ENCODE measurements at regions not wholly inside any gene's neighbourhood (a gene's known extent, or its start where the extent isn't known, plus 50 kb on each side); places are given as distances from the start of the nearest gene placed in this dataset.

DNA sequence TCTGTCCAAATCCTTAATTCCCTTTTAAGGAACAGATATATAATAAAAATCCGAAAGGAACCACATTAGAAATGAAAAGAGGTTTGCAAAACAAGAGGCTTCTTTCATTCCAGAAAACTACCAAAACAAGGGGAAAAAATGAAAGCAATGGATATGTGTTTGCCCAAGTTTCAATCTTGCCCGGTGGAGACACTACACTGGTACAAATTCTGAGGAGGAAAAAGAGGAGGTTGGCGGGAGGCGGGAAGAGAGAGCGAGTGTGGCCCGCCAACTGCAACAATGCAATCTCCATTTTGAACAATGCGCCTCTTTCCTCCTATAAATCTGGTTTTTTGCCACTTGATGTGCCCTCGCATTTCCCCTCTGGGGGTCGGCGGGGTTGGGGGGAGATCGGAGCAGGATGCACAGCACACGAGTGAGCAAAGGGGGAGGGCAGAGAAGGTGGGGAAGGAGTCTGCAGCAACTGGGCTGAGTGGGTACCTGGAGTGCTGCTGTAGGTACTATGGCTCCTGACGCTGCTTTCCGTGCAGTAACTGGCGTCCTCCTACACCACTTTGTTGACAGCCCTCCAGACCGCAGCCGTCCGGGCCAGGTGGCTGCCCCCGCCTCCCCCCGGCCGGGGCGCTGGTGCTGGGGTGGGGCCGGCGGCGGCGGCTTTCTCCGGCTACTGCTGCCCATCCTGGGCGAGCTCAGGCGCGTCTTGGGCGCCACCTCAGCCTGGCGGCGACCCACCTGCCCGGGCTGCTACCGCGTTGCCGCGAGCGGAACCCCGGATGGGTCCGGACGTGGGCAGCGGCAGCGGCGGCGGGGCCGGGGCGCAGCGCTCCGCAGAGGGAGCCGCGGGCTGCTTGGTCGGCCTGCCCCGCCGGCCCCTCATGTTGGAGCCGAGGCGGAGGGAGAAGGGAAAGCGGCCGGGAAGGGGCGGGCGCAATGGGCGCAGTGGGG, 93.8 kb upstream of the PLEKHM1 start (continued):
- TF ChIP-seq, protein P1, sequence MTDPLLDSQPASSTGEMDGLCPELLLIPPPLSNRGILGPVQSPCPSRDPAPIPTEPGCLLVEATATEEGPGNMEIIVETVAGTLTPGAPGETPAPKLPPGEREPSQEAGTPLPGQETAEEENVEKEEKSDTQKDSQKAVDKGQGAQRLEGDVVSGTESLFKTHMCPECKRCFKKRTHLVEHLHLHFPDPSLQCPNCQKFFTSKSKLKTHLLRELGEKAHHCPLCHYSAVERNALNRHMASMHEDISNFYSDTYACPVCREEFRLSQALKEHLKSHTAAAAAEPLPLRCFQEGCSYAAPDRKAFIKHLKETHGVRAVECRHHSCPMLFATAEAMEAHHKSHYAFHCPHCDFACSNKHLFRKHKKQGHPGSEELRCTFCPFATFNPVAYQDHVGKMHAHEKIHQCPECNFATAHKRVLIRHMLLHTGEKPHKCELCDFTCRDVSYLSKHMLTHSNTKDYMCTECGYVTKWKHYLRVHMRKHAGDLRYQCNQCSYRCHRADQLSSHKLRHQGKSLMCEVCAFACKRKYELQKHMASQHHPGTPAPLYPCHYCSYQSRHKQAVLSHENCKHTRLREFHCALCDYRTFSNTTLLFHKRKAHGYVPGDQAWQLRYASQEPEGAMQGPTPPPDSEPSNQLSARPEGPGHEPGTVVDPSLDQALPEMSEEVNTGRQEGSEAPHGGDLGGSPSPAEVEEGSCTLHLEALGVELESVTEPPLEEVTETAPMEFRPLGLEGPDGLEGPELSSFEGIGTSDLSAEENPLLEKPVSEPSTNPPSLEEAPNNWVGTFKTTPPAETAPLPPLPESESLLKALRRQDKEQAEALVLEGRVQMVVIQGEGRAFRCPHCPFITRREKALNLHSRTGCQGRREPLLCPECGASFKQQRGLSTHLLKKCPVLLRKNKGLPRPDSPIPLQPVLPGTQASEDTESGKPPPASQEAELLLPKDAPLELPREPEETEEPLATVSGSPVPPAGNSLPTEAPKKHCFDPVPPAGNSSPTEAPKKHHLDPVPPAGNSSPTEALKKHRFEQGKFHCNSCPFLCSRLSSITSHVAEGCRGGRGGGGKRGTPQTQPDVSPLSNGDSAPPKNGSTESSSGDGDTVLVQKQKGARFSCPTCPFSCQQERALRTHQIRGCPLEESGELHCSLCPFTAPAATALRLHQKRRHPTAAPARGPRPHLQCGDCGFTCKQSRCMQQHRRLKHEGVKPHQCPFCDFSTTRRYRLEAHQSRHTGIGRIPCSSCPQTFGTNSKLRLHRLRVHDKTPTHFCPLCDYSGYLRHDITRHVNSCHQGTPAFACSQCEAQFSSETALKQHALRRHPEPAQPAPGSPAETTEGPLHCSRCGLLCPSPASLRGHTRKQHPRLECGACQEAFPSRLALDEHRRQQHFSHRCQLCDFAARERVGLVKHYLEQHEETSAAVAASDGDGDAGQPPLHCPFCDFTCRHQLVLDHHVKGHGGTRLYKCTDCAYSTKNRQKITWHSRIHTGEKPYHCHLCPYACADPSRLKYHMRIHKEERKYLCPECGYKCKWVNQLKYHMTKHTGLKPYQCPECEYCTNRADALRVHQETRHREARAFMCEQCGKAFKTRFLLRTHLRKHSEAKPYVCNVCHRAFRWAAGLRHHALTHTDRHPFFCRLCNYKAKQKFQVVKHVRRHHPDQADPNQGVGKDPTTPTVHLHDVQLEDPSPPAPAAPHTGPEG (CRISPR knock-in tag; IDR thresholded peaks at IDR 0.05), result no peak
- TF ChIP-seq ZNF510 (CRISPR knock-in tag; IDR thresholded peaks at IDR 0.05; ENCODE audit: low read depth), result peak; percentile 72; the same call in 1 of the 2 replicates
- TF ChIP-seq, protein P2, sequence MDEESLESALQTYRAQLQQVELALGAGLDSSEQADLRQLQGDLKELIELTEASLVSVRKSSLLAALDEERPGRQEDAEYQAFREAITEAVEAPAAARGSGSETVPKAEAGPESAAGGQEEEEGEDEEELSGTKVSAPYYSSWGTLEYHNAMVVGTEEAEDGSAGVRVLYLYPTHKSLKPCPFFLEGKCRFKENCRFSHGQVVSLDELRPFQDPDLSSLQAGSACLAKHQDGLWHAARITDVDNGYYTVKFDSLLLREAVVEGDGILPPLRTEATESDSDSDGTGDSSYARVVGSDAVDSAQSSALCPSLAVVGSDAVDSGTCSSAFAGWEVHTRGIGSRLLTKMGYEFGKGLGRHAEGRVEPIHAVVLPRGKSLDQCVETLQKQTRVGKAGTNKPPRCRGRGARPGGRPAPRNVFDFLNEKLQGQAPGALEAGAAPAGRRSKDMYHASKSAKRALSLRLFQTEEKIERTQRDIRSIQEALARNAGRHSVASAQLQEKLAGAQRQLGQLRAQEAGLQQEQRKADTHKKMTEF (CRISPR knock-in tag; IDR thresholded peaks at IDR 0.05), result no peak
- TF ChIP-seq, protein P3, sequence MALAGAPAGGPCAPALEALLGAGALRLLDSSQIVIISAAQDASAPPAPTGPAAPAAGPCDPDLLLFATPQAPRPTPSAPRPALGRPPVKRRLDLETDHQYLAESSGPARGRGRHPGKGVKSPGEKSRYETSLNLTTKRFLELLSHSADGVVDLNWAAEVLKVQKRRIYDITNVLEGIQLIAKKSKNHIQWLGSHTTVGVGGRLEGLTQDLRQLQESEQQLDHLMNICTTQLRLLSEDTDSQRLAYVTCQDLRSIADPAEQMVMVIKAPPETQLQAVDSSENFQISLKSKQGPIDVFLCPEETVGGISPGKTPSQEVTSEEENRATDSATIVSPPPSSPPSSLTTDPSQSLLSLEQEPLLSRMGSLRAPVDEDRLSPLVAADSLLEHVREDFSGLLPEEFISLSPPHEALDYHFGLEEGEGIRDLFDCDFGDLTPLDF (CRISPR knock-in tag; IDR thresholded peaks at IDR 0.05), result peak; percentile 66; the same call in 1 of the 2 replicates
- TF ChIP-seq ZNF768 (CRISPR knock-in tag; IDR thresholded peaks at IDR 0.05), result peak; percentile 26
- TF ChIP-seq, protein P4, sequence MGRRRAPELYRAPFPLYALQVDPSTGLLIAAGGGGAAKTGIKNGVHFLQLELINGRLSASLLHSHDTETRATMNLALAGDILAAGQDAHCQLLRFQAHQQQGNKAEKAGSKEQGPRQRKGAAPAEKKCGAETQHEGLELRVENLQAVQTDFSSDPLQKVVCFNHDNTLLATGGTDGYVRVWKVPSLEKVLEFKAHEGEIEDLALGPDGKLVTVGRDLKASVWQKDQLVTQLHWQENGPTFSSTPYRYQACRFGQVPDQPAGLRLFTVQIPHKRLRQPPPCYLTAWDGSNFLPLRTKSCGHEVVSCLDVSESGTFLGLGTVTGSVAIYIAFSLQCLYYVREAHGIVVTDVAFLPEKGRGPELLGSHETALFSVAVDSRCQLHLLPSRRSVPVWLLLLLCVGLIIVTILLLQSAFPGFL (CRISPR knock-in tag; IDR thresholded peaks at IDR 0.05), result no peak
- TF ChIP-seq XRCC5 (optimal IDR thresholded peaks at IDR 0.05; ENCODE audit: low read length), result peak; percentile 23
- TF ChIP-seq NCOA5 (CRISPR knock-in tag; IDR thresholded peaks at IDR 0.05), result no peak
- TF ChIP-seq, protein P5, sequence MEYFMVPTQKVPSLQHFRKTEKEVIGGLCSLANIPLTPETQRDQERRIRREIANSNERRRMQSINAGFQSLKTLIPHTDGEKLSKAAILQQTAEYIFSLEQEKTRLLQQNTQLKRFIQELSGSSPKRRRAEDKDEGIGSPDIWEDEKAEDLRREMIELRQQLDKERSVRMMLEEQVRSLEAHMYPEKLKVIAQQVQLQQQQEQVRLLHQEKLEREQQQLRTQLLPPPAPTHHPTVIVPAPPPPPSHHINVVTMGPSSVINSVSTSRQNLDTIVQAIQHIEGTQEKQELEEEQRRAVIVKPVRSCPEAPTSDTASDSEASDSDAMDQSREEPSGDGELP (IDR thresholded peaks at IDR 0.05; ENCODE audit: borderline replicate concordance, low read depth), result peak; percentile 48; the same call in 1 of the 2 replicates
- TF ChIP-seq SAP130 (CRISPR knock-in tag; IDR thresholded peaks at IDR 0.05; ENCODE audit: low read depth), result no peak; the same call in 1 of the 2 replicates
- TF ChIP-seq, protein P6, sequence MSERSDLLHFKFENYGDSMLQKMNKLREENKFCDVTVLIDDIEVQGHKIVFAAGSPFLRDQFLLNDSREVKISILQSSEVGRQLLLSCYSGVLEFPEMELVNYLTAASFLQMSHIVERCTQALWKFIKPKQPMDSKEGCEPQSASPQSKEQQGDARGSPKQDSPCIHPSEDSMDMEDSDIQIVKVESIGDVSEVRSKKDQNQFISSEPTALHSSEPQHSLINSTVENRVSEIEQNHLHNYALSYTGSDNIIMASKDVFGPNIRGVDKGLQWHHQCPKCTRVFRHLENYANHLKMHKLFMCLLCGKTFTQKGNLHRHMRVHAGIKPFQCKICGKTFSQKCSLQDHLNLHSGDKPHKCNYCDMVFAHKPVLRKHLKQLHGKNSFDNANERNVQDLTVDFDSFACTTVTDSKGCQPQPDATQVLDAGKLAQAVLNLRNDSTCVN (CRISPR knock-in tag; IDR thresholded peaks at IDR 0.05; ENCODE audit: borderline replicate concordance), result no peak
